GM19043 (cell line): ENCODE measurements at regions not wholly inside any gene's neighbourhood (a gene's known extent, or its start where the extent isn't known, plus 50 kb on each side); places are given as distances from the start of the nearest gene placed in this dataset.
"Not testable (repeated sequence)": the region's sequence is repeated elsewhere in the genome, so short reads cannot be mapped to it uniquely, and the experiment has no call there.

Source experiments
- ATAC-seq: cut with Tn5 transposase; IDR thresholded peaks from one replicate; pipeline ENCODE4 v1.9.1; 2021; ENCODE audit warnings: low read depth; ENCODE audit not compliant: unreplicated experiment

DNA sequence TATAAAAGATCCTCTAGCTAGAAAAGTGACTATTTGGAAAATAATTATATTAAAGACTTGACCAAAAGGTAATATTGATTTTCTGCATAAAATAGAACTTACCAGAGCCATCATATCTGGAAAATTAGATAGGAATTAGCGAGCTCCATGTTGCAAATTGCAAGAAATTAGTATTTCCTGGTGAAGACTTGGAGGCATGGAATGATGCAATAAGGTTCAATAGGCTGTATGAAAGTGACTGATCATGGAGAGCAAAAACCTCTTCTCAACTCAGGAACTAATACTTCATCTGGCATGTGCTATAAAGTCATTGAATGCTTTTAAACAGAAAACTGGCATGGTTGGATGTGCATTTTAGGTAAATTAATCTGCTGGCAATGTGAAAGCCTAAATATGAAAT lies 66.3 kb upstream of the UFM1 start:
- ATAC-seq, result no peak

DNA sequence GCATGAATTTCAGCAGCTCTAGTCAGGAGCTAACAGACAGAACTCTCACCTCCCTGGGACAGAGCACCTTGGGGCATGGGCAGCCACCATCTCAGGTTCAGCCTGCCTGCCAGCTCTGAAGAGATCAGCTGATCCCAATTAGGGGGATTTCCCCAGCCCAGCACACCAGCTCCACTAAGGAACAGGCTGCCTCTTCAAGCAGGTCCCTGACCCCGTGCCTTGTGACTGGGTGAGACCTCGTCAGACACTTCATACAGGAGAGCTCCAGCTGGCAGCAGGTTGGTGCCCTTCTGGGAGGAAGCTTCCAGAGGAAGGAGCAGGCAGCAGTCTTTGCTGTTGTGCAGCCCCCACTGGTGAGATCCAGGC lies 84.5 kb upstream of the UFM1 start:
- no peak for ATAC-seq

DNA sequence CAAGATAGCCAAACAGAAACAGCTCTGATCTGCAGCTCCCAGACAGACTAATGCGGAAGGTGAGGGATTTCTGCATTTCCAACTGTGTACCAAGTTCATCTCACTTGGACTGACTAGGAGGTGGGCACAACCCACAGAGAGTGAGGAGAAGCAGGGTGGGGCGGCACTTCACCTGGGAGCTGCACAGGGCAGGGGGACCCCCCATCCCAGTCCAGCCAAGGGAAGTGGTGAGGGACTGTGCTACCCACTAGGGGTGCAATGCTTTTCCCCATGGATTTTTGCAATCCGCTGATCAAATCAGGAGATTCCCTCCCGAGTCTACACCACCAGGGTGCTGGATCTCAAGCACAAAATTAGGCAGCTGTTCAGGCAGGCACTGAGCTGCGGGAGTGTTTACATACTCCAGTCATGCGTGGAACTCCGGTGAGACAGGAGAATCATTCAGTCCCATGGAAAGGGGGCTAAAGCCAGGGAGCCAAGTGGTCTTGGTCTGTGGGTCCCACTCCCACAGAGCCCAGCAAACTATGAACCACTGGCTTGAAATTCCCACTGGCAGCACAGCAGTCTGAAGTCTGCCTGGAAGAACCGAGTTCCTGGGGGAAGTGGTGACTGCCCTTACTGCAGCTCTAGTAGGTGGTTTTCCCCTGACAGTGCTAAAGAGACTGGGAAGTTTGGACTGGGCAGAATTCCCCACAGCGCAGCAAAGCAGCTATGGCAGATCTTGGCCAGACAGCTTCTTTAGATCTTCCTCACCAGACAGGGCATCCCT lies 85.1 kb upstream of the UFM1 start:
- ATAC-seq, result no peak

DNA sequence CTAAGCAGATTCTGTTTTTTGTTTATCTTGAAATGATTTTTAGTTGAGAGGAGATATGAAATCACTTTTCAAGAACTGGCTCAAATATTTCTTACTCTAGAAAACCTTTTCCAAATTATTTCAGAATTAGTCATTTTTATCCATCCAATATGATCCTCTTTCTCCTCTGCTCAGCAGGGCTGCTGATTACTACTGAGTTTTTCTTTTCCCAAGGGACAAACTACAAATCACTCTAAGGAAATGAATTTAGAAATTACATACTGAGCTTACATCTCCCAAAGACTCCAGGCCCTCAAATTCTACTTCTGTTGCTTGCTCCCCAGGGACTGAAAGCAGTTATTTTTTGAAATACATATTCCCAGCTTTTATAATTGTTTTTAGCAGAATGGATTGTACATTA lies 87.4 kb upstream of the UFM1 start:
- no peak for ATAC-seq

DNA sequence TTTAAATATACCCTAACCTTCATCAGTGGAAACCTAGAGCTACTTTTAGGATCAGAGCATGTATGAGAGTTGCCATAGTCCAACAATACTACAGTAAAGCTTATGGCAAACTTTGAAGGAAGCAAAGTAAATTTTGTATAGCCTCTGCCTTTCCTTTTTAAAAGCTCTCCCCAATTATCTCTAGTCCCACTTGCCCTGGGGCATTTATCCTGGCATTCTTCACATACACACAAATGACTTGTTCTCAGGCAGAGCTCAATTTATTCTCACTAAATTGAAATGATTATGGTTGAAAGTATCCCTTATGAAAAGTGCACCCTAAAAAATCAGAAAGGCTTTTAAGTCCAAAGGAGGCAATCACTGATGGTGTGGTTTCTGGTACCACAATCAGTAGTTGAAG lies 94.1 kb upstream of the UFM1 start:
- ATAC-seq, result no peak

DNA sequence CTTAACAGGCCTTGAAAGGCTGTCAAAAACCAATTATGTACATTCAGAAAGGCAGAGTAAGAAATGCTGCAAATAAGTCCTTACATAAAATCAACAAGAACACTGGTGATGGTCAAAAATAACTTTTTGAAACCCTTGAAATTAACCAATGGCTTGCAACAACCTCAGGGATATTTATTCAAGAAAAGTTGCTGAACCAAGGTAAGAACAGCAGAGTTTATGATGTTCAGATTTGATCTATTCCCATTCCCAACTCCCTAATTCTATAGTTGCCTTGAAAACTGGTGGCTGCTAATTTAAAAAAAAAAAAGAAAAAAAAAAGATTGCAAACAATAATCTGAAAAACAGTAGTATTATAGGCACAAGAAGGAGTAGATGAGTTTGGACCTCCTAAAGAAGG lies 109.8 kb upstream of the UFM1 start:
- no peak for ATAC-seq

DNA sequence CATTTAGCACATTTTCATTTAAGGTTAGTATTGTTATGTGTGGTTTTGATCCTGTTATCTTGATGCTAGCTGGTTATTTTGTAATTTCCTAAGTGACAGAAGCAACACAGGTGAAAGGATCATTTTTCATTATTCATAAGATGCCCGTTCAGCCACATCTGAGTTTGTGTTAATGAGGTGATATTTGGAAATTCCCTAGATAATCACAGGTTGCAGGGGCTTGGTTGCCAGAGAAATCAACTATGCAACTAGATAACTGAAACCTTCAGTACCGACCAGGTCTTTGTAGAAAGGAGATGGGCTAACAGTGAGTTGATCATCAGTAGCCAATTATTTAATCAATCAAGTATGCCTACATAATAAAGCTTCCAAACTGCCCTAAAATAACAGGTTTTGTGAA lies 121.3 kb upstream of the UFM1 start:
- ATAC-seq, result no peak

DNA sequence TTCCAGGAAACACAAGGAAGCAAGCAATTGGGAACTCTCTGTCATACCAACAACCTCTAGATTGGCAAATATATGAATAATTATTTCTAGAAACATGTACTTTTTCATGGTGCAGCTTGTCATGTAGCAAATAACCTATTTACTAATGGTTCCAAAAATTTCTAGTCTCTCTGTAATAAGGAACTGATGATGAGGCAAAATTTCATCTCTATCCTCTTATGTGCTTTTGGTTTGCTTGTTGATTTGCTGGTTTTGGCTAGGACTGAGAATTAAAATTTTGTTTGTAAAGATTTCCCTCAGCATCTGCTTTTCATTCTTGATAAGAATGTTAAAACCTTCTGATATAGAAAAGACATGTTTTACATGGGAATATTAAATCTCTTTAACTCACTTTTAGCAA lies 123.2 kb upstream of the UFM1 start:
- ATAC-seq, result no peak

DNA sequence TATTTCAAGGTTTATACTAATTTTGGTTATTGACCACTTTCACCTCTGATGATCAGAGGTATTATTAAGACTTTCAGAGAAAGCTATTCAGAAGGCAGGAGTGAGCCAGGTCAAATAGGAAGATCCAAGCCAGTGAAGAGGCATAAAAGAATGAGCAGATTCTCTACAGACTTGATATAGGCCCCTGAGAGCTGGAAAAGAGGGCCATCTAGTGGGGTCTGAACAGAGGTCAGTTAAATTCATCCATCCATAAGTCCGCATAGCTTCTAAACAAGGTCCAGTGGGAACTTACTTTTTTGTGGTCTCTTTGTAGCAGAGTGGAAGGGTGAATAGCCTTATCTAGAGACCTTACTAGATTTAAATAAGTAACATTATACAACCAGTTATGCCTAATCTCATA lies 126.6 kb upstream of the UFM1 start:
- ATAC-seq, result no peak

DNA sequence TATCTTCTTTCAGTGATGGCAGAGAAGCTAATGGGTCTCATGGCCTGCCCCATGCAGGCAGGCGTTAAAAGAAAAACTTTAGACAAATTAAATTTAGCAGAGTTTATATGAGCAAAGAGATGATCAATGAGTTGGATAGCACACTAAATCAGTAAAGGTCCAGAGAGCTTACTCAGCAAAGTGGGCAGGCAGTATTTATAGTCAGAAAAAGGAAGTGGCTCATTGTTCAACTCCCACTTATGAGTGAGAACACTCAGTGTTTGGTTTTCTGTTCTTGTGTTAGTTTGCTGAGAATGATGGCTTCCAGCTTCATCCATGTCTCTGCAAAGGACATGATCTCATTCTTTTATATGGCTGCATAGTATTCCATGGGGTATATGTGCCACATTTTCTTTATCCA lies 128.5 kb upstream of the UFM1 start:
- not testable (repeated sequence) for ATAC-seq

DNA sequence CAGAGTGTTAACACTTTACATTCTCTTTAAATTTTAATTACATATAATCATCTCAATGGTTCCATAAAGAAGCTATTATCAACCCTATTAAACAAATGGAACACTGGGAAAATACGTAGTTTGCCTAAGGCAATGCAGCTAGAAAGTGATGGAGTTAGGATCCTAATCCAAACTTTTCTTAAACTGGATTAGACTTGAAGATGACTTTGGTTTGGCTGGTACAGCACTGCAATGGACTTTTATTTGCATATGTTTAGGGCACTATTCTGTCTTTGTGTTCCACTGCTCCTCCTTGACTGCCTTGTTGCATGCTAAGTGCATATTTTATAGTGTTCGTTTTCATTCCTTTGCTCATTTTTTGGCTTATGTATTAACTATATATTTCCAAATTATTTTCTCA lies 133.5 kb upstream of the UFM1 start:
- ATAC-seq, result no peak

DNA sequence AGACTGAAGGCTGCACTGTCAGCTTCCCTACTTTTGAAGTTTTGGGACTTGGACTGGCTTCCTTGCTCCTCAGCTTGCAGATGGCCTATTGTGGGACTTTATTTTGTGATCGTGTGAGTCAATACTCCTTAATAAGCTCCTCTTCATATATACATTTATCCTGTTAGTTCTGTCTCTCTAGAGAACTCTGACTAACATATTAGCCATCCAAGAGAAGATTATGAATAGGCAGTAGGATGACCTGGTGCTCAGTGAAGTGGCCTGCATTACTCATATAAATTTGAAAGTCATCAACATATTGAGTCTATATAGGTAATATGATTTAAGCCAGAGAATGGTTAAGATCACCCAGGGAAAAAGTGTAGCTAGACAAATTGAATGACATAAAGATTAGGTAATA lies 136.3 kb upstream of the UFM1 start:
- ATAC-seq, result no peak

DNA sequence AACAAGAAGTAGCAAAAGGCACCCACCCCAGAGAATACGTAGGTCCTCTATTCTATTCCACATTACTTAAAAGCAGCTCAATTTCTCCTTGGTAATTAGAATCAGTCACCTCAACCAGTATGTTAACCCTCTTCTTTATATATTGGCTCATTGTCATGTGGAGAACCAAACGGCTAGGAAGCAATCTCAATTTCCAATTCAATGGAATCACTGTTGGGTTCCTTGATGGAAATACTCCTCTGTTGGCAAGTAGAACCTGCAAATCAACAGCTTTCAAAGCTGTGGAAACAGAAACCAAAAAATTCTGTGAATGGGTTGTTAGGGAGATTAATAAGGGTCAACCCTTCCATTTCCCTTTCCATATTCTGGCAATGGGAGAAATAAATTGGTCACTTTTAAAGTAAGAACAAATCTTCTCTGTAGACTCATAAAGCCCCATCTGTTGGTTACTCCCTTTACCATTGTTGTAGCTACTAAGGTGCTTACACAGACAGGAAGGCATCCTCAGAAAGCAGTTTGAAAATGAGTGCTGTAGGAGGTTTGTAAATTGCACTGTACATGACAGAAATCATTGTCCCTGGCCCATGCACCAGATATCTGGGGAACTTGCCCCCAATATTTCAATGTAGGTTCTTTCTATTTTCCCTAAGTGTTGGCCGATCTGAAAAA lies 138.6 kb upstream of the UFM1 start:
- ATAC-seq, result no peak

DNA sequence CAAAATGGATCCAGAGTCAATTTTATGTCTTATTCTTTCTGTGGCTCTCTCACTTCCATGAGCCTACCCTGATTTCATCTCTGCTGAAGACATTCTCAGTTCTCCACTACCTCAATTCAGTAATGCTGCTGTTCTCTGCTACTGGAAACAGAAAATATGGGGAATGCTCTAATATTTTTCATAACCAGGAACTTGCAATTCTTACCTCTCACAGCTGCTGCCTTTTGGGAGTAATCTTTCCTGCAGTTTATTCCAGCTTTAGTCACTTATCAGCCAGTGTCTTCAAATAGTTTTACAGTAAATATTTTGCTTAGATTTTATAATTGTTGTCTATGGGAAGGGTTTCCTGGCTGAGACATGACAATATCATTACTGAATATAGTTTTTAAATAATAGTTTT lies 145.1 kb upstream of the UFM1 start:
- no peak for ATAC-seq

DNA sequence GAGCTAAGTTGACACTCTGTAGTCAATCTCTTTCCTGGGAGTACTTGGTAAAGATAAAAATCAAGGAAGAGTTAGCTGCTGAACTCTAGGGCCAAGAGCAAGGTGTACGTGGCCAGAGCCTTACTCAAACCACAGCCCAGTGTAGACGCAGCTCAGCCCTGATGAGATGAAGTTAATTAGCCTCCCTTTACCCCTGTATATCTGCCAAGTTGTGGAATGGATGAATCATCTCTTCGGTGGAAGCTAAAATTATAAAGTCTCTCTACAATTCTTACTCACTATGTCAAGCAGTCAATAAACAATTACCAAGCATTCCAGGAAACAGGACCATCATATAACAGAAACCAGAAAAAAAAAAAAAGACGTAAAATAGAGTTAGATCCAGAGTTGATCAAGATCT lies 146.9 kb upstream of the UFM1 start:
- no peak for ATAC-seq

DNA sequence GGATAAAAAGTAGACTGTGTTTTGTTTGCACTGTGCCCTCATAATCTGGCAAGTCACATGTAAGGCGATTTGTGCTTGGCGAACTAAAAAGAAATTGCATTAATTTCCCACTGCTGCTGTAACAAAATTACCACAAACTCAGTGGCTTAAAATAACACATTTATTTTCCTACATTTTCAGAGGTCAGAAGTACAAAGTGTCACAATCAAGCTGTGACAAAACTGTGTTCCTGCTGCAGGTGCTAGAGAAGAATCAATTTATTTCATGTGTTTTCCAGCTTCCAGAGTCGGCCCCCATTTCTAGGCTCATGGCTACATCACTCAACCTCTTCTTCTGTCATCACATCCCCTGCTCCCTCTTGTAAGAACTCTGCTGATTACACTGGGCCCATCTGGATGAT lies 158.6 kb upstream of the UFM1 start:
- ATAC-seq, result no peak

DNA sequence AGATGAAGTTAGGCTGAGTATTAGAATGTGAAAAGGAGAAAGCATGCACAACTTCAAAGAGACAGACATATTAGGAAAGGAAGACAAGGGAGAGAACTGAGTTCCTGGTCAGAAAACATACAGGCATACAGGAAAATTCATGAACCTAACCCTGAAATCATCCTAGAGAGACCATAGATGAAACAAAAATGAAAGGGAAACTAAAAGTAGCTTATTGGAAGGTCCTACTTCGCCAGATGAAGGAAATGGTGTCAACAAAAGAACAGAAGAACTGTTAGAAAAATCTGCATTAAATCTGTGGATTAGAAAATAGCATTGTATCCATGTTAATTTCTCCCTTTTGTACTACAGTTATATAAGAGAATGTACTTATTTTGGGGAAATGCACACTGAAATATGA lies 169.0 kb upstream of the UFM1 start:
- no peak for ATAC-seq

DNA sequence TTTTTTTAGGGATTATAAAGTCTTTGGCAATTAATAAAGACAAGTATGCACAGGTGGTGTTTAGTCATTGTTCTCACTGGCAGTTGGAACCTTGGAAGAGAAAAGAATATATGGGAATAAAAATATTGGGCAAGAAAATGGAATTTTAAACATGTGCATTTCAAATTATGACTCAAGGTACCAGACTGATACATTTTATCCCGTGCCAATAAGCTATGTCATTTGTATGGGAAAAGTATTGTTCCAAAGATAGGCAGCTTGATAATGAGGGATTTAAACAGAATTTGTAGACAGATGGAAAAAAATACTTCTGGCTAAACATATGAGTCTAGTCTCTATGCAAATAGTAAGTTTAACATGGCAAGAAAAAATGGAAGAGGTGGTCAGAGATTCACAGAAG lies 169.5 kb upstream of the UFM1 start:
- ATAC-seq, result no peak

DNA sequence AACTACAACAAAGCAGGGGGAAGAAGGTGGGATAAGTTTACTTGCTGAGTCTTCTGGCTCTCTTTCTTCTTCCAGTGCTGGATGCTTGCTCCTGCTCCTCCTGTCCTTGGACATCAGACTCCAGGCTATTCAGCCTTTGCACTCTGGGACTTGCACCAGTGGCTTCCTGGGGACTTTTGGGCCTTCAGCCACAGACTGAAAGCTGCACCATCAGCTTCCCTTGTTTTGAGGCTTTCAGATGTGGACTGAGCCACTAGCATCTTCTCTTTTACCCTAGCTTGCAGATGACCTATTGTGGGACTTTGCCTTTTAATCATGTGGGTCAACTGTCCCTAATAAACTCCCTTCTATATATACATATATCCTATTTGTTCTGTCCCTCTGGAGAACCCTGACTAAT lies 173.0 kb upstream of the UFM1 start:
- no peak for ATAC-seq

DNA sequence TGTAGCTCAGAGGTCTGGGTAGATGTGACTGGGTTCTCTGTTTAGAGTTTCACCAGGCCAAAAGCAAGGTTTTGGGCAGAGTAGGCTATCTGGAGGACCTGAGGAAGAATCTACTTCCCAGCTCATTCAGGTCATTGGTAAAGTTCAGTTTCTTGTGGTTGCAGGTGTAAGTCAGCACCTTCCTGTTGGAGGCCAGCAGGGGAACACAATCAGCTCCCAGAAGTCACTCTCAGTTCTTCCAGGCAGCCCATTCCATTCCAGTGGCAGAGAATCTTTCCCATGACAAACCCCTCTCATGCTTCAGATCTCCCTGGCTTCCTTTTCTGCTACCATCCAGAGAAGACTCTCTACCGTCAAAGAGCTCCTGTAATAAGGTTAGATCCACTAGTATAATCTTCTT lies 176.2 kb upstream of the UFM1 start:
- ATAC-seq, result no peak

DNA sequence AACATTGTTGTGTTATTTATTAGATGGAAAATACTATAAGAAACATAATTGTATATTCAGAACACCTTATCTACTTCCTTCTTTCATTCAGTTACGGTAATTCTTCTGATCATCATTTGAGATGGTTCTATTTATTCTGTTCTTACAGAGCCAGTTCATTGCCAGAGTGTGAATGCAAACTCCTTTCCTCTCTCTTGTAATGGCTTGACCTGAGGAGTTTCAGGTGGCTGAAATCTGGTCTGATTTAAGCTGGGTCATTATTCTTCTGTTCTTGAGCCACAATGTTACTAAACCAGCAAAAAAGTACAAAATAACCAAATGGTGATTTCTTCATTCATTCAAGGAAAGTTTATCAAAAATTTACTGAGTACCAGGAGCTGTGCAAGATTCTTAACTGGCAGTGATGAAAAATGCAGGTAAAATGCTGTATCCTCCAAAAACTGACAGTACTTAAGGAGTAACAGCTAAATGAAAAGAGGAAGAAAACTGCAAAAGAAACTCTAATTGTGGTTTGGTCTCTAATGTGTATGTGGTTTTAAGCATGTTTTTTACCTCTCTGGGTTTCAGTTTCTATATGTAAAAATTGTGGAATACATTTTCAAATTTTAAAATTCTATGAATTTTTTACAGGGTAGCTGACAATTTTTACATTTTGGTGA lies 182.4 kb upstream of the UFM1 start:
- ATAC-seq, result peak; percentile 96

DNA sequence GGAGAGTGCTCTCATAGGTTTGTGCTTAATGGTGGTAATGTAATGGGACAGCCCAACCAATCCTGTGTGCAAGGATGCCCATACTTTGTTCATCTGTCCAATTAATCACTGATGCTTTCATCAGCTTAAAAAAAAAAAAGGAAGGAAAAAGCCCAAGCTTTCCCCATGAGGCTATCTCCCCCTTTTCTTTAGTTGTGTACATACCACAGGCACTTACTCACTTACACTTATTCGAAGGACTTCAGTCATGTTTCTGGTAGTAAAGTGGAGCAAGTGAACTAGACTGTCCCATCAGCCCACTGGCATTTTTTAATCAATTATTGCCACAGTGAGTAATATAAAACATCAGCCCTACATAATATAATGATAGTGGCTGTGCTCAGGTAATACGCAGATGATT lies 183.5 kb upstream of the UFM1 start:
- no peak for ATAC-seq
